Keratinocyte (primary cell): ENCODE measurements at regions not wholly inside any gene's neighbourhood (a gene's known extent, or its start where the extent isn't known, plus 50 kb on each side); places are given as distances from the start of the nearest gene placed in this dataset.

Source experiments
- DNase-seq: peaks from one replicate; pipeline ENCODE4 v3.0.0-alpha.2; 2011; ENCODE audit warnings: low read depth, missing footprints, low spot score
- FAIRE-seq: peaks from 2 replicates; lab custom pipeline; 2011; peaks lifted over from hg19 to GRCh38; lab: Jason Lieb, UNC
- H2AFZ ChIP-seq: 2 replicates; pipeline ENCODE4 v1.6.0; 2012; ENCODE audit warnings: low read length, control low read depth, inconsistent platforms; ENCODE audit not compliant: control insufficient read depth
- H3K27ac ChIP-seq: 2 replicates; pipeline ENCODE4 v1.5.1; 2011; ENCODE audit warnings: low read length; ENCODE audit not compliant: control insufficient read depth, insufficient read depth
- H3K27me3 ChIP-seq: 3 replicates; pipeline ENCODE4 v1.6.0; 2011; ENCODE audit warnings: low read length; ENCODE audit not compliant: control insufficient read depth, insufficient read depth; ENCODE audit errors: extremely low read depth
- H3K36me3 ChIP-seq, 2 experiments: 2 replicates in 1 of 2; 3 replicates in 1 of 2; pipeline ENCODE4 v1.5.1; 2011; ENCODE audit warnings: low read length in 2 of 2, mild to moderate bottlenecking in 1 of 2; ENCODE audit not compliant: control insufficient read depth in 2 of 2, insufficient read depth in 2 of 2; ENCODE audit errors: extremely low read depth in 1 of 2
- H3K4me1 ChIP-seq: 3 replicates; pipeline ENCODE4 v1.5.1; 2011; ENCODE audit warnings: low read length; ENCODE audit not compliant: control insufficient read depth, insufficient read depth; ENCODE audit errors: extremely low read depth
- H3K4me2 ChIP-seq: 3 replicates; pipeline ENCODE4 v1.6.0; 2011; ENCODE audit warnings: low read depth, low read length; ENCODE audit not compliant: control insufficient read depth, insufficient read depth; ENCODE audit errors: extremely low read depth
- H3K4me3 ChIP-seq, 3 experiments: fragments of 200-600 bp in 1 of 3; sonication (generic) in 1 of 3; 2 replicates in 2 of 3; 3 replicates in 1 of 3; pipeline ENCODE4 v1.5.1; 2011 to 2016; ENCODE audit warnings: low read length in 3 of 3, mild to moderate bottlenecking in 3 of 3, control low read depth in 2 of 3, inconsistent platforms in 1 of 3, low read depth in 1 of 3, mixed read lengths in 1 of 3, mixed run types in 1 of 3, moderate library complexity in 1 of 3; ENCODE audit not compliant: control insufficient read depth in 2 of 3, insufficient read depth in 2 of 3; ENCODE audit errors: extremely low read depth in 1 of 3
- H3K79me2 ChIP-seq: 2 replicates; pipeline ENCODE4 v1.6.0; 2012; ENCODE audit warnings: low read length; ENCODE audit not compliant: control insufficient read depth, insufficient read depth
- H3K9ac ChIP-seq: 3 replicates; pipeline ENCODE4 v1.6.0; 2011; ENCODE audit warnings: low read length; ENCODE audit not compliant: control insufficient read depth, insufficient read depth; ENCODE audit errors: extremely low read depth
- H3K9me1 ChIP-seq: 3 replicates; pipeline ENCODE4 v1.6.0; 2011; ENCODE audit warnings: low read length; ENCODE audit not compliant: control insufficient read depth, insufficient read depth; ENCODE audit errors: extremely low read depth
- H3K9me3 ChIP-seq: 2 replicates; pipeline ENCODE4 v1.5.1; 2012; ENCODE audit warnings: low read depth, low read length; ENCODE audit not compliant: control insufficient read depth
- H4K20me1 ChIP-seq: 3 replicates; pipeline ENCODE4 v1.6.0; 2011; ENCODE audit warnings: low read length; ENCODE audit not compliant: control insufficient read depth, insufficient read depth; ENCODE audit errors: extremely low read depth
- EZH2 ChIP-seq: IDR thresholded peaks from one replicate; pipeline ENCODE4 v1.6.1; 2012; ENCODE audit warnings: inconsistent platforms, mild to moderate bottlenecking, low read length, moderate library complexity
- dilution Hi-C: fragments of 300-500 bp; cut with MboI; formaldehyde crosslinking; loops from one replicate; pipeline ENCODE4 v1.7.0; 2020; ENCODE audit warnings: low sequenced_read_pairs; ENCODE audit not compliant: extremely low pct_ligation_motif_present
- TF ChIP-seq, protein P1 (sequence below), 3 experiments: IDR thresholded peaks in 1 of 3; conservative IDR thresholded peaks in 1 of 3; optimal IDR thresholded peaks in 1 of 3; 2 replicates in 2 of 3; 3 replicates in 1 of 3; pipeline versions ENCODE3 to v1.5.1; 2011; ENCODE audit warnings: low read length in 3 of 3, mild to moderate bottlenecking in 3 of 3, moderate library complexity in 2 of 3, control low read depth in 1 of 3, inconsistent platforms in 1 of 3; ENCODE audit not compliant: insufficient read depth in 2 of 3; ENCODE audit errors: extremely low read depth in 1 of 3

DNA sequence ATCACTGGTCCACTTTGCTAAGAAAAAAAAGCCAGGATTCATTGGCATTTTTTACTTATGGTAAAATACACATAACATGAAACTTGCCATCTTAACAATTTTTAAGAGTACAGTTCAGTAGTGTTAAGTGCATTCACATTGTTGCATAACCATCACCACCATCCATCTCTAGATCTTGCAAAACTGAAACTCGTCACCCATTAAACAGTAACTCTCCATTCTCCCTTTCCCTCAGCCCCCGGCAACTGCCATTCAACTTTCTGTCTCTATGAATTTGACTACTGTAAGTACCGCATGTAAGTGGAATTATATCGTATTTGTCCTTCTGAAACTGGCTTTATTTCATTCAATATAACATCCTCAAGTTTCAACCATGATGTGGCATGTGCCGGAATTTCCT is 56.3 kb upstream of the LNX1 start:
- DNase-seq (no peak), FAIRE-seq (no peak)
- dilution Hi-C loops = no loop called here
- Histone ChIP-seq H3K9me3 (no peaks in the 10 kb centered on the region), H3K36me3 (no peaks in the 10 kb centered on the region), H4K20me1 (no peaks in the 10 kb centered on the region), H3K27me3 (no peaks in the 10 kb centered on the region), H3K4me2 (no peak overlapping the region), H3K9me1 (no peaks in the 10 kb centered on the region), H2AFZ (no peak overlapping the region), H3K27ac (no peak overlapping the region), H3K4me1 (peaks cover 15% of the 10 kb centered on the region), H3K4me3 (no peak overlapping the region), H3K9ac (no peak overlapping the region), H3K79me2 (no peaks in the 10 kb centered on the region)
- TF ChIP-seq, protein P1, sequence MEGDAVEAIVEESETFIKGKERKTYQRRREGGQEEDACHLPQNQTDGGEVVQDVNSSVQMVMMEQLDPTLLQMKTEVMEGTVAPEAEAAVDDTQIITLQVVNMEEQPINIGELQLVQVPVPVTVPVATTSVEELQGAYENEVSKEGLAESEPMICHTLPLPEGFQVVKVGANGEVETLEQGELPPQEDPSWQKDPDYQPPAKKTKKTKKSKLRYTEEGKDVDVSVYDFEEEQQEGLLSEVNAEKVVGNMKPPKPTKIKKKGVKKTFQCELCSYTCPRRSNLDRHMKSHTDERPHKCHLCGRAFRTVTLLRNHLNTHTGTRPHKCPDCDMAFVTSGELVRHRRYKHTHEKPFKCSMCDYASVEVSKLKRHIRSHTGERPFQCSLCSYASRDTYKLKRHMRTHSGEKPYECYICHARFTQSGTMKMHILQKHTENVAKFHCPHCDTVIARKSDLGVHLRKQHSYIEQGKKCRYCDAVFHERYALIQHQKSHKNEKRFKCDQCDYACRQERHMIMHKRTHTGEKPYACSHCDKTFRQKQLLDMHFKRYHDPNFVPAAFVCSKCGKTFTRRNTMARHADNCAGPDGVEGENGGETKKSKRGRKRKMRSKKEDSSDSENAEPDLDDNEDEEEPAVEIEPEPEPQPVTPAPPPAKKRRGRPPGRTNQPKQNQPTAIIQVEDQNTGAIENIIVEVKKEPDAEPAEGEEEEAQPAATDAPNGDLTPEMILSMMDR (optimal IDR thresholded peaks at IDR 0.05 in 1 of 3, IDR thresholded peaks at IDR 0.05 in 1 of 3, conservative IDR thresholded peaks at IDR 0.05 in 1 of 3; ENCODE audit: extremely low read depth in 1 of 3, insufficient read depth in 2 of 3, low read length in 3 of 3) = no peak
- no peak for TF ChIP-seq EZH2

DNA sequence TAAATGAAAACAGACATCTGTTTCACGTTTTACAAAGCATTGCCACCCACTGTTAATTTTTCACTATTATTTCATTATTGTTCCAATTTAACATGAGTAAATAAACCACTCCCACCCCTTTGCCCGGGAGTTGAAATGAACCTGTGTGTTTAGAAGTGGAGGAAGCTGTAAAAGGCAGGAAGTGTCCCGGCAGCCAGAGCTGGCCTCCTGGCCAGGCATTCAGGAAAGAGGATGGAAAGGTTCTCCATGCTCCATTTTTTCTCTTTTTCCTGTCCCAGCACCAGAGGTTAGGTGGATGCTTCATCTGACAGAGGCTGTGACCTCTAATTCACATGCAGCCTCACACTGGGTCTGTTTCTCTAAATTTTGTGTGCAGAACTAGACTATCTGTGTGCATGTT is 55.5 kb upstream of the LNX1 start:
- H3K27me3 ChIP-seq = no peaks in the 10 kb centered on the region
- FAIRE-seq (no peak), DNase-seq (no peak)
- H3K9me1 ChIP-seq = no peaks in the 10 kb centered on the region
- H3K79me2 ChIP-seq = no peaks in the 10 kb centered on the region
- H3K27ac ChIP-seq = no peak overlapping the region
- H3K36me3 ChIP-seq = no peaks in the 10 kb centered on the region
- no peak for TF ChIP-seq EZH2
- TF ChIP-seq, protein P1 (optimal IDR thresholded peaks at IDR 0.05 in 1 of 3, IDR thresholded peaks at IDR 0.05 in 1 of 3, conservative IDR thresholded peaks at IDR 0.05 in 1 of 3; ENCODE audit: extremely low read depth in 1 of 3, insufficient read depth in 2 of 3, low read length in 3 of 3) = no peak
- no peak overlapping the region for H3K4me3 ChIP-seq
- H3K4me2 ChIP-seq = no peak overlapping the region
- H3K4me1 ChIP-seq = peaks cover 15% of the 10 kb centered on the region
- dilution Hi-C loops = no loop called here
- H3K9me3 ChIP-seq = no peaks in the 10 kb centered on the region
- no peak overlapping the region for H2AFZ ChIP-seq
- H3K9ac ChIP-seq = no peak overlapping the region
- no peaks in the 10 kb centered on the region for H4K20me1 ChIP-seq
